NCI-H774 (cell line): ENCODE measurements at regions not wholly inside any gene's neighbourhood (a gene's known extent, or its start where the extent isn't known, plus 50 kb on each side); places are given as distances from the start of the nearest gene placed in this dataset.

Source experiments
- DNase-seq: peaks from one replicate; lab custom pipeline; 2025; lab: John Stamatoyannopoulos, UW

DNA sequence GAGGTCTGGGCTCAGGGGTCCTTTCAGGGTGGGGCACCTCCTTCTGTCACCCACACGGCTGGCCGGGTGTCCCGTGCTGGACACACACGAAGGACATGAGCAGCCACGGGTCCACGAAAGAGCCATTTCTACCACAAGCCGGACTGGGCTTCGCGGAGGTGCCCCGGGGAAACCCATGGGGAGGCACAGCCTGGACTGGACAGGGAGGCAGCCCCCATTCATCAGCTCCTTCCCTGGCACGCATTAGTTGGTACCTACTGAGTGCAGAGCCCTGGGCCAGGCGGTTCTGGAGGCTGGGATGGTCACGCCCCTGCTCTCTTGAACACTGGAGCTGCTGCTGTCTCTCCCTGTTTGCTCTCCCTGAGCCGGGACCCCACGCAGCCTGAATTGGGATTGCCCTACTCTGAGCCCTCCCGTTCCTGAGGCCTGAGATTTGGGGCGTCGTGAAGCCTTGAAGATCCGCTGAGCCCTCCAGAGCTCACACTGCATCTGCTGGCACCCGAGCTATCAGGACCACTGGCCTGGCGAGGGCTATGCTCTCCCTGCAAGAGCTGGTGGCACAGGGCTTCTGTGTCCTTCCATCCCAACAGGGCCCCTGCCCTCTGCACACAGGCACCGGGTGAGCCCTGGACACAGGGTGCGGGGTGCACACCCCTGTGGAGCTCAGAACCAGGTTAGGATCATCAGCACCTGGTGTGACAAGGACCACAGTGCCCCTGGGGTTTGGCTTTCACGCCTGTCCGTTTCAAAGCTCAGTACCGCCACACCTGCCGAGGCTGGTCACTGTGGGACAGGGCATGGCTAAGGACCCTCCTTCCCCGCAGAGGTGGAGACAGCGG, 84.6 kb downstream of the MYEOV start:
- DNase-seq: no peak

DNA sequence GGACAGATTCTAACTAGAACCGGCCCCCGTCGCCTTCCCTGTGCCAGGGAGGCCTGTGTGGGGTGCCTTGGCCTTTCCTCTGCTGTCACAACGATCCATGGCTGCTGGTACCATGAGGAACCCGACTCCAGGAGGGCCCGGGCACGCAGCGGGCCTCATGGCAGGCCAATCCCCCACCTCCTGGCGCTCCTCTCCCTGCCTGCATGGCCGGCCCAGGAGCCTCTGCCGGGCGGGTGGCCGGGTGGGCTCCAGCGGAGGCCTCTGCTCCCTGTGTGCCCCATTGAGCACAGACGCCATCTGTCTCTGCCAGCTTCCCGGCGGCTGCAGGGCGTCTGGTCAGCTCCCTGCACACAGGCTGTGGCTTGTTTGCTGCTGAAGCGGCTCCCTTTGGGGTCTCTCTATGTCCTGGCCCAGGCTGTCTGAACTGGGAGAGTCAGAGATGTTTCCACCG, 86.5 kb downstream of the MYEOV start:
- DNase-seq: no peak

DNA sequence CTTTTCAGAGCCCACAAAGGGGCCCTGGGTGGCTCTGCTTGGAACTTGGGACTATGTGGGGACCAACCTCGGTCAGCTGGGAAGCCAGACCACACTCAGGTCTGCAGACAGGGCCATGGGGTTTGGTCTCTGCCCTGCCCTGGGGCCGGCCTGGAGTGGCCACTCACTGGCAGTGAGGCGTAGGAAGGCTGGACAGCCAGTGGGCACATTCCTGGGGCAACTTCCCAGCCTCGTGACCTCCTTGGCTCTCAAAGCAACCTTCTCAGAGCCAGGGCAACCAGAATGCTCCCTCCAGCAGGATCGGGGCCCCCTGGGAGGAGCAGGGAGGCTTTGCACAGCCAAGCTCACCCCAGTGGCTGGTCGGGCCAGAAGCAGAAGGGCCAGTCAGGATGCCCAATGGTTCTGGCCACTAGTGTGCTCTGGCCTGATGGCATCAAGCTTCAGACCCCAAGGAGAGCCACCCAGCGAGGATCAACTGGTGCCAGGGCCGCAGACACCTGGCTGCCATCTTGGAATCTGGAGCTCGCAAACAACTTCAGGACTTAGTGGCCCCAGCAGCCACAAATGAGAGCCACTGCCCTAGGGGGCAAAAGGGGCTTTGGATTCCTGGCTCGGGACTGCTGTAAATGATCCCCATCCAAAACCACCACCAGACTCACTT, 87.1 kb downstream of the MYEOV start:
- DNase-seq: no peak

DNA sequence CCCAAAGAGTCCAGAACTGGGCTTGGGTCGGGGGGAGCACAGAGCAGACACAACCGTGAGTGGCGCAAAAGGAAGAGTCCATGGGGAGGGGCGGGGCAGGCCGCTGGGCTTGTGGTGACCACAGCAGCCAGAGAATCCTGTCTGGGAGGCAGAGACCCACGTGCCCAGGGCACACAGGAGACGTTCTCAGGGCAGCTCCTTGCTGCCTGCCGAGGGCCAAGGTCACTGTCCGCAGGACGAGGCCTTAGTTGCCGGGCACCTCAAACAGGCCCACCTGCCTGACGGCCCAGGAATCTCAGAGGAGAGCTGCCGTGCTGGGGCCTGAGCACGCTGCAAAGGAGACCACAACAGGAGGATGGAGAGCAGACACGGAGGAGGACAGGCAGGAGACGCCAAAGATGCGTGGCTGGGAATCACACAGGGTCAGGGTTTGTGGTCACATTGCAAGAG, 87.8 kb downstream of the MYEOV start:
- no peak for DNase-seq

DNA sequence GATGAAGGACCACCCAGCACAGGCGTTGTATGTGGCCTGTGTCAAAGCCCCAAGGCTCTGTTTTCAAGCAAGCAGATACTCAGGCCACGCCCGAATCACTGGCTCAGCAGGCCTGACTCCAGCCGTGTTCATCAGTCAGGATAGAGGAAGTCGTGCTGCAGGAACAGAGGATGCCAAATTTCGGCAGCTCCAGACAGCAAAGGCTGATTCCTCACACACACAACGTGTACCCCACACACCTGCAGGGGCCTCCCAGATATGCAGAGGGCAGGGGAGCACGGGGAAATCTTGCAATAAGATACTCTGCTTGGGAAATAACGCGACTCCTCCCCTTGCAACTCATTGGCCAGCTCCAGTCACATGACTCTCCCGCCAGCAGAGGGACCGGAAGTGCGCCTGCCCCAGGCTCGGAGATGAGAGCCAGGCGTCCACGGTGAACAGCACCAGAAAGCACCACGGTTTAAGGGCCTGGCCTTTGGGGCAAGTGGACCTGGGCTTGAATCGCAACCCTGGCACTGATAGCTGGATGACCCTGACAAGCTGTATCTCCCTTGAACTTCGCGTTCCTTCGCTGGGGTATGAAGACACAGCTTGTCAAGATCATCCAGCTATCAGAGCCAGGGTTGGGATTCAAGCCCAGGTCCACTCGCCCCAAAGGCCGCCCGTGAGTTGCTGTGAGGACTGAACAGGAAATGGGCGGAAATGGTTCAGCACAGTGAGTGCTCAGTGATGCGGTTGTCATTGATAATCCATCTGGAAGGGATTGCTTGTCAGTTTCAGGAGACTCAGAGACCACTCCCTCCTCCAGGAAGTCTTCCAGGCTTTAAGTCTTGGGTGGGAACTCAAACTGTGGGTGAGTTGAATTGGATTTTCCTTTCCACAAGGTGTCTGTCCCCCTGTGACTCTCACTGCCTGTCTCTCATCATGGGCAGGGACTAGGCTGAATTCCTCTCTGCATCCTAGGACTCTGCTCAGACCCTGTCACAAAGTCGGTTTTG, 88.5 kb downstream of the MYEOV start:
- DNase-seq: peak; percentile 8

DNA sequence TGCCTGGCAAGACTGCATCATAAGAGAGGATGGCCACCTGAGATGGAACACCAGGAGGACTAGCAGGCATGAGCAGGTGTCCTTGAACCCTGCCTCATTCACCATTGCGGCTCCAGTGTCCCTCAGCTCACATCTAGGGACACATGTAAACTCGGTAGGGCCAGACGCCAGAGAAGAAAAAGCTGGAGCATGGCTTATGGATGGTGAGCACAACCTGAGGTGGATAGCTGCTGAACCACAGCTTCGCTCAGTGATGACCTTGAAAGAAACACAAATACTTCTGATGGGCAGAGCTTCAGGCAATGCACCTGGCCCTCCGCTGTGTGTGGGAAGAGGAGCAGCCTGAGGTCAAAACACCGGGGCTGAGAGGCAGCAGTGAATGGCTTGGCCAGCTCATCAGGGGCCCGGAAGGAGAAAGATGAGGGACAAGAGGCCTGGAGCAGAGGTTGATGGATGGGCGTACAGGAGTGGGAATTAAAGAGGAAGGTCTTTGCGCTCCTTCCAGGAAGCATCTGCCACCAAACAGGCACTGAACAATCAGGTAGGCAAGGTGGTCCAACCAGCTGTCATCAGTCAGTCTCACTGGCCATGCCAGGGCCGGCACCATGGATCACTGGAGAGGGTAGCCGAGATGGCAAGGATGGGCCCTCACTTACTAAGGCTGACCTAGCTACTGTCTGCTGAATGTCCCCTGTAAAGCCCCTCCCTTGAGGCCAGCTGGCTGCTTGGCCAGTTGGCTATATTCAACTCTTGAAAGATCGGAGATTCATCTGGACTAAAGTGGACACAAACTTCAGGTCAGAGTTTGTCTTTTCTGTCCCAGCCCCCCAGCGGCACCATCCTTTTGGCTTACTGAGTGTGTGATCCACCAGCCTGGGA, 89.7 kb downstream of the MYEOV start:
- DNase-seq: no peak

DNA sequence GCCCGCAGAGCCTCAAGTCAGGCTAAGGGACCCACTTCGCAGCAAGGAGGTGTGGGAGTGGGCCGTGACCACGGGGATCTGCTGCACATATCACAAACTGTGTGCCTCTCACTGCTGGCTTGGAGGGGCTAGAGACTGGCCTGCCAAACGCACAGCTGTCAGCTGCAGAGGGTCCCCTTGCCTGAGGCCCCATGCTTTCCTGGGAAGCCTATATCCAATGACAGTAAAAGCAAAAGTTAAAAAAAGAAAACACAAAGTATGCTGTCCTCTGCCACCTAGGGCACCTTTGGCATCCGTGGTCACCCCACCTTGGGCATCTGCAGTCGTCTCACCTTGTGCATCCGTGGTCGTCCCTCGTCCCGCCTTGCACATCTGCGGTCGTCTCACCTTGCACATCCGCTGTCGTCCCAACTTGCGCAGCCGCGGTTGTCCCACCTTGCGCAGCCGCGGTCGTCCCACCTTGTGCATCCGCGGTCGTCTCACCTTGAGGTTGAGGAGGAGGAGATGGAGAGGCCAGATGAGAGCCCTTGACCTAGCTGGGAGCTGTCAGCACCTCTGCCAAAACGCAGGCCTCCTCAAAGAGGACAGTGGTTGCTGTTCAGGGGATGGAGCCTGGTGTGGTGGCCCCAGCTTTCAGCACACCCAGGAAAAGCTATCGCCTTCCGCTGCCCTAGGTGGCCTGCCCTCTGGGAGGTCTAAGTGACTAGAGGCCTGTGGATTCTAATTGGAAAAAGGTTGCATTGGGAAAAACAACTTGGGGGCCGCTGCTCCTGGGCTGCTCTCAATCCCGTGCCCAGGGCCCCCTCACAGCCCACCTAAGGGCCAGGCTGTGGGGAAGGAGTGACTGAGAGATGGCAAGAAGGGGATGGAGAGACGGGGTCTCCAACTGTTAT, 90.5 kb downstream of the MYEOV start:
- no peak for DNase-seq

DNA sequence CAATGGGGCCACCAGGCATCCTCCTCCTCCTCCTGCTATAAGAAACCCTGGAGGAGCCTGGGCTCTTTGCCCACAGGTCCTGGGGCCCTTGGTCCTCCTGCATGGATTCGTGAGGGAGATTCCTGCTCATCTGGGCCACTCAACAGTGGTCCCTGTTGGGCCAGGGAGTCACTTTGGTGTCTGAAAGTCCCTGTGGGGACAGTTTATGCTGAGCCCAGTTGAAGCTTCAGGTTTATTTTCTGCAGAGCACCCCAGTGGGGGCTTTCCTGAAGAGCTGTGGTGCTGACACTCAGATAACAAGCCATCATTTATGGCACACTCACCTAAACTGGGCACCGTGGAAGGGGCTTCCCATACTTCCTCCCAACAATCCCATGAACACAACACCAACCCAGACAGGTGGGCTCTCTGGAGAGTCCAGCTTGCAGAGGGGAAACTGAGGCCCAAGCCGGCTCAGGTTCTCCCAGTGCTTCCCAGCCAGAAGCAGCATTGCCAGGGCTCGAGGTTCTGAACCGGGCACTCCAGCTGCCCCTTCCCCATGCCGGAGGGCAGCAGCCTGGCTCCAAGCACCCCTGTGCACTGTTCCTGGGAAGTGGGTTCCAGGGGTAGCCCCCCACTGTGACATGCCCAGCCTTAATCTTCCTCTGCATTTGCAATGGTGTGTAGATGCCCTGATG, 91.3 kb downstream of the MYEOV start:
- no peak for DNase-seq

DNA sequence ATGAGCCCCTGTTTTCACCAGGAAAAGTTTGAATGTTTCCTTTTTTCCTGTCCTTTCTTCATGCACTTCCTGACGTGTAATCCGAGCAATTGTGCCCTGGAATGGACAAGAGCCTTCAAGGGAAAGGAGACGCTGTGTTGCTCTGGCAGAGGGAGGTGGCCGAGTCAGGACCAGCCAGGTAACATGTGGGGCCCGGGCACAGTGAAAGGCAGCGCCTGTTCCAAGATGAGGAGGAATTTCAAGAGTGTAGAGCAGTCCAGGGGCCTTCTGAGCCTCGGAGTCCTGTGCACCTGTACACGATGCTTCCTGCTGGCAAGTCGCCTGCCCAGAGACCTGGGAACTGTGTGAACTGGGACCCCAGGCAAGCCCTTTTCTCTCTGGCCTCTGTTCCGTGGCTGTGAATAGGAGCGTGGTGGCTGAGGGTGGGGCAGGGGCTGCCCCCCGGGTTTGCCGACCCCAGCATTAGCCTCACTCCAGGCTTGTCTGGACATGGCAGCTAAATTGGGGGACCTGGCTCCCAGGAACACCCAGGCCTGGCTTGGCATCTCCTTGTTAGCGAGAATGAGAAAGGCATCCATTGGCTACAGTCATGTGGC, 92.0 kb downstream of the MYEOV start:
- no peak for DNase-seq

DNA sequence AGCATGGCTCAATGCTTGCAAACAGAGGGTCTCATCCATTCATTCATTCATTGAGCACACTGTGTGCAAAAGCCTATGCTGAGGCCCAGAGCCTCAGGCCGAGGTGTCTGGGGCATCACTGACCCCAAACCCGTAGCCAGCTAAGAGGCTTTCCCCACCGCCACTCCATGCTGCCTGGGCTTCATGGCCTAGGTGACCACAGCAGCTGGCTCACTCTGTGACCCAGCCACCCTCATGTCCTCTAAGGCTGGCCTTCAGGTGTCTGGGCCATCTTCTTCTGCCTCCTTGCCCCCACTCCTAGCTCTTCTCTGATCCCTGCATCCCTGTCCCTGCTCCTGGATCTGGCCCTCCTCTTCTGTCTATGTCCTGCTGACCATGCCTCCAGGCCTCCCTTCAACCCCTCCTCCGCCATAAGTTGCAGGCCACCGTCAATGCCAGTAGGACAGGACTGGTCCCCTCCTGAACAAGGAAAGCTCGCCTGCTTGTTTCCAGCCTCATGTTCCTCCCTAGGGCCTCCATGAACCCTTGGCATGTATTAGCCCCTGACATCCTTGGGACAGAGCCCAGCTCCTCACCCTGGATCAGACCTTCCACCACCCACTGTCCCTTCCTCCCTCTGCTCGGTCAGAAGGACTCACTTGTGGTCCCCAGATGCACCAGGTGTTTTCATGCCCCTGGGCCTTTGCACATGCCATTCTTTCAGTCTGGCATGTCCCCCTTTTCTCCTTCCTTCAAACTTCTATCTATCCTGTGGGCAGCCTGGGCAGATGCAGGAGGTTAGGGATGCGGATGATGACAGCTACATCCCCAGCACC, 92.8 kb downstream of the MYEOV start:
- DNase-seq: no peak

DNA sequence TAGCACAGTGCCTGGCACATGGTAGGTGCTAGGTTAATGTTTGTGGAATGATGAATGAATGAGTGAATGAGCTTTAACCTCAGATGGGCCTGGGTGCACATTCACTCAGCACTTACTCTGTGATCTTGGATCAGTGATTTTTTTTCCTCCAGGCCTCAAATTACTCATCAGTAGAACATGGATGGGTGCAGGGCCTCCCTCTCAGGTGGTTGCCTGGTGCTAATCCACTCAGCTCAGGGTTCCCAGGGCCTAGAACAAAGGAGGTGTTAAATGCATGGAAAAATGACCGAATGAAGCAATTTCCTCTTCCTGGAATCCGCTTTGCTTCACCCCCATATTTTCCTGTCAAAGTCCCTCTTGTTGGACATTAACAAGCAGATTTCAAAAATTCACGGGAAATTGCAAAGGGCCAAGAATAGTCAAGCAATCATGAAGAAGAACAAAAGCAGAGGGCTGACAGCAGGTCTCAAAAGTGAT, 93.5 kb downstream of the MYEOV start:
- DNase-seq: no peak

DNA sequence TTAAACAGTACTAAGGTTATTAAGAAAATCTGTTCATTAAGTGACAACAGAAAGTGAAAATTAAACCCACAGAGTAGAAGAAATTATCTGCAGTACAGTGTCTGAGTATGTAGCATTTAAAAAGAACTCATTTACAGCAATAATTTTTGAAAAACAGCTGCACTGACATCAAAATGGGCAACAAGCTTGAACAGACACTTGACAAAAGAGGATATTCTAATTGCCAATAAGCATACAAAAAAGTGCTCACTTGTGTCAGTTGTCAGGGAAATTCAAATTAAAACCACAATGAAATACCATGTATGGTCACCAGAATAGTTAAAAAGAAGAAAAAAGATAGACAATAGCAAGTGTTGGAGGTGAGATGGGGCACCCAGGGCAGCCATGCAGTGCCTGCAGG, 93.3 kb upstream of the LINC01488 start:
- DNase-seq: no peak

DNA sequence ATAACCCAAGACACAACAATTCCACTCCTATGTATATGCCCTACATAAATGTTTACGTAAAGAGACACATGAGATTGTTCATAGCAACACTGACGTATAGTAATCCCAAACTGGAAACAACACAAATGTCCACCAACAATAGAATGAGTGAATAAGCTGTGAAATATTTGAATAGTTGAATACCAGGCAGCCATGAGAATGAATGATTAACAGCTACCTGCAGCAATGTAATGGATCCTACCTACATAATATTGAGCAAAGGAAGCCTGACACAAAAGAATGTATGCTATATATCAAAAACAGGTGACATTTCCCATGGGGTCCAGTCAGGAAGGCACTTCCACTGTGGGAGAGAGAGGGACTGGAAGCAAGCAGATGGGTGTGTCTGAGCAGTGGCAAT, 92.8 kb upstream of the LINC01488 start:
- DNase-seq: no peak

DNA sequence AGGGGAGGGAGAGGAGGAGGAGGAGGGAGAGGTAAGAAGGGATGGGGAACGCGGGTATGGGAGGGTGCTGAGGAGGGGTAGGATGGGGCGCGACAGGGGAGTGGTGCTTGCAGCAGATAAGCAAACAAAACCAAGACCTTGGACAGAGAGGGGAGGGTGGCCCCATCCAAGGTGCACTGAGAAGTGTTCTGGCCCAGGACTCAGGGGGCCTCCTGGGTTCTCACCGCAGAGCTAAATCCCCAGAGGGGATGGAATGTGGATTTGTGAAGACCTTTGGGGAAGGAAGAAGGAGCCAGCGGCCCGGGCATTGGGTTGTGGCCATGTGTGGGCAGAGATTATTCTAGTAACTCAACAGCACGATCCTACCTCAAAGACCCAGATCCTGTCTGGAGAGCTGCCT, 90.9 kb upstream of the LINC01488 start:
- DNase-seq: no peak

DNA sequence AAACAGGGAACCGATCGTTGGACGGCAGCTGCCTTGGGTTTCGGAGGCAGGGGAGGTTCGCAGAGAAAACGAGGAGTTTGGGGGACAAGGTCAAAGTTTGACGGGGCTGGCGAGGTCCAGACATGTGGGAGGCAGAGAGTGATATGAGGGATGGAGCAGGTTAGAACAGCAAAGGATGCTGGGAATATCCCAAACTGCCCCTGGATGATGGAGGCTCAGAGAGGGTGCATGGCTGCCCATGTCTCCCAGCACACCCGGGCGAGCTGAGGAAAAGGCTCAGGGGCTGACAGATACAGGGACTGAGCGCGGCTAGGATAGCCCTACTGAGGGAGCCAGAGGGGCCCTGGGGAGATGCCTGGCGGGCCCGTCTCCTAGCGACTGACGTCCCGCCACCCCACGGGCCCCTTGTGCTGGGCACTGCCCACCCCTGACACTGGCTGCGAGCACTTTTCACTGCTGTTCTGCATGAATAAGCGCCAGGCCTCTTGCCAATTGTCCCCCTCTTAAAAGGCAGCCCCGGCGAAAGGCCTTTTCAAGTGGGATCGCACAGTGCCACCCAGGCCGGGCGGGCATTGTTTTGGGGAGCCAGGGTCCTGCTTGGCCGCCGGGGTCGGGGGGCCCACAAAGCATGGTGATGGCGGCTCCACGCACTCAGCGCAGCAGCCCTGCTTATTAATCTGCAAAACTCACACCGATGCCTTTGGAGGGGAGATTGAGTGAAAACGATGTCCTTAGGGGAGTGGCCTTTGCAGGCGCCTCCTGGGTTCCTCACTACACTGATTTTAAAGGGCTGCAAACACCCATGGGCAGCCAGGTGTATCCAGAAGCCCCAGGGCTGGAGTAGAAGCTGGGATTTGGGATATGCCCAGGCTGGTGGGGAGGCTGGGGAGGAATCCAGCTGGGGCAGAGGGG, 90.0 kb upstream of the LINC01488 start:
- DNase-seq: no peak

DNA sequence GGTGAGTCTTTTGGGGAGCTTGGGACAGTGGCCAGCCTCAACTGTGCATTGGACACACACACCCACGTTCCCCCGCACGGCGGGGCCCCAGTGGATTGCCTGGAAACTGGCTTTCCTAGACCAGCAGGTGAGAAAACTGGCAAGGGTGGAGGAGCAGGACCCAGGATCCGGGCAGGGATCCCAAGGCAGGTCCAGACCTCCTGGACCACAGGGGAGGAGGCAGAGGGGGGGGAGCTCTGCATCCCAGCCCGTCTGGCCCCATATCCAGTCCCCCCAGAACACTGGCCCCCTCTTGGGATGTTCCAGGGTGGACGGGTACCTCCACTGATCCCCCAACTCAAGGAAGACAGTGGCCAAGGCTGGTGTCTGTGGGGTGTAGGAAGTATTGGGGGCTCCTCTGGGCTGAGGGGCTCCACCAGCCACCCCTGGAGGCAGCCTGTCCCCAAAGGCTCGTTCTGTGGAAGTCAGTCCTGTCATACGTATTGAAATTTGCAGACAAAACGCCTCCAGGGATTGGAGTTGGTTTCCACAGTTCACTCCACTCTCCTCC, 89.3 kb upstream of the LINC01488 start:
- DNase-seq: no peak
